K562 (cell line): ENCODE measurements at regions not wholly inside any gene's neighbourhood (a gene's known extent, or its start where the extent isn't known, plus 50 kb on each side); places are given as distances from the start of the nearest gene placed in this dataset.

Source experiments
- ATAC-seq: fragments of 200-7000 bp; cut with Tn5 transposase; 3 replicates; pipeline ENCODE4 v1.9.1; 2020; ENCODE audit warnings: moderate library complexity
- BruUV-seq: library from RNA; stranded (reverse); fragments of 400-500 nt; replicated peaks from 2 replicates; lab custom pipeline; 2021; lab: Mats Ljungman, UMichigan
- CTCF ChIA-PET: fragments of 300-600 bp; formaldehyde crosslinking; extraction: SDS; loops from one replicate; lab custom pipeline; 2021; ENCODE audit warnings: low intra/inter-chr PET ratio; lab: Yijun Ruan, JAX
- POLR2A ChIA-PET: fragments of 300-600, 350-650 bp; sonication (Branson Sonifier 250); formaldehyde crosslinking; extraction: SDS; loops from one replicate; lab custom pipeline; 2021; ENCODE audit warnings: antibody characterized with exemption, inconsistent platforms; lab: Yijun Ruan, JAX
- DNase-seq, 4 experiments: peaks; one replicate each; pipeline versions ENCODE4 v3.0.0 to v3.0.0-alpha.2; 2011 to 2018; ENCODE audit warnings: low spot score in 3 of 4, mixed read lengths in 3 of 4; ENCODE audit errors: extremely low read depth in 1 of 4
- FAIRE-seq: peaks from 2 replicates; lab custom pipeline; 2011; peaks lifted over from hg19 to GRCh38; lab: Jason Lieb, UNC
- H2AFZ ChIP-seq: 2 replicates; pipeline ENCODE4 v1.6.0; 2011; ENCODE audit warnings: low read depth, low read length, control low read depth, inconsistent platforms
- H3K27ac ChIP-seq: fragments of 200-600 bp; 3 replicates; pipeline ENCODE4 v1.8.0; 2011; ENCODE audit warnings: low read depth, mild to moderate bottlenecking, control low read depth, inconsistent platforms, low read length, moderate library complexity, mixed read lengths; ENCODE audit errors: extremely low read depth
- H3K27me3 ChIP-seq, 2 experiments: fragments of 300-600 bp in 1 of 2; 2 replicates in 1 of 2; 3 replicates in 1 of 2; pipeline versions ENCODE4 v1.6.0 to v1.8.0; 2011; ENCODE audit warnings: inconsistent platforms in 2 of 2, low read length in 2 of 2, mild to moderate bottlenecking in 1 of 2, mixed read lengths in 1 of 2, moderate library complexity in 1 of 2; ENCODE audit not compliant: control insufficient read depth in 2 of 2, insufficient read depth in 2 of 2
- H3K36me3 ChIP-seq: fragments of 300-600 bp; 3 replicates; pipeline ENCODE4 v1.8.0; 2011; ENCODE audit warnings: mild to moderate bottlenecking, low read length, inconsistent platforms; ENCODE audit not compliant: control insufficient read depth, insufficient read depth
- H3K4me1 ChIP-seq, 2 experiments: fragments of 200-600 bp in 1 of 2; replicated peaks in 1 of 2; 2 replicates in 1 of 2; 3 replicates in 1 of 2; pipeline versions ENCODE4 v1.5.1 to v1.8.0; 2011; ENCODE audit warnings: inconsistent platforms in 2 of 2, low read length in 2 of 2, mild to moderate bottlenecking in 1 of 2, mixed read lengths in 1 of 2, moderate library complexity in 1 of 2; ENCODE audit not compliant: control insufficient read depth in 2 of 2, insufficient read depth in 2 of 2
- H3K4me2 ChIP-seq: 2 replicates; pipeline ENCODE4 v1.6.1; 2011; ENCODE audit warnings: low read length, control low read depth, inconsistent platforms, mixed read lengths; ENCODE audit not compliant: insufficient read depth
- H3K4me3 ChIP-seq: fragments of 200-600 bp; sonication (generic), shearing (Covaris generic); 2 replicates; pipeline ENCODE4 v1.5.1; 2016; ENCODE audit warnings: control low read depth, inconsistent platforms
- H3K79me2 ChIP-seq: fragments of 200-600 bp; 3 replicates; pipeline ENCODE4 v1.8.0; 2011; ENCODE audit warnings: low read length, inconsistent platforms; ENCODE audit not compliant: control insufficient read depth, insufficient read depth
- H3K9ac ChIP-seq, 2 experiments: 2 replicates each; pipeline versions ENCODE4 v1.6.0 to v1.6.1; 2011; ENCODE audit warnings: low read depth in 2 of 2, low read length in 2 of 2, control low read depth in 1 of 2, inconsistent platforms in 1 of 2, mild to moderate bottlenecking in 1 of 2, mixed read lengths in 1 of 2; ENCODE audit not compliant: insufficient read depth in 1 of 2
- H3K9me1 ChIP-seq: one replicate; pipeline ENCODE4 v1.6.0; 2011; ENCODE audit warnings: inconsistent platforms, mild to moderate bottlenecking, low read length, moderate library complexity; ENCODE audit not compliant: control insufficient read depth, insufficient read depth
- H3K9me3 ChIP-seq: replicated peaks from 2 replicates; pipeline ENCODE4 v1.5.1; 2011; ENCODE audit warnings: low read depth, low read length, inconsistent platforms; ENCODE audit not compliant: control insufficient read depth, insufficient read depth
- H4K20me1 ChIP-seq: replicated peaks from 2 replicates; pipeline ENCODE4 v1.6.1; 2011; ENCODE audit warnings: low read length, inconsistent platforms, mixed read lengths; ENCODE audit not compliant: control insufficient read depth, insufficient read depth
- AFF4 ChIP-seq: sonication (generic); formaldehyde crosslinking; IDR thresholded peaks from 2 replicates; pipeline ENCODE4 v1.8.0; 2023; ENCODE audit warnings: mild to moderate bottlenecking, missing genetic modification reagents
- BACH1 ChIP-seq: fragments of 200-800 bp; sonication (Bioruptor generic); IDR thresholded peaks from 2 replicates; pipeline ENCODE4 v1.6.1; 2016; ENCODE audit warnings: missing genetic modification characterization, missing compliant biosample characterization
- GABPB2 ChIP-seq: fragments of 250-450 bp; sonication (Bioruptor Pico); conservative IDR thresholded peaks from 2 replicates; pipeline ENCODE4 v1.5.1; 2021; ENCODE audit warnings: mild to moderate bottlenecking
- HINFP ChIP-seq: fragments of 450-650 bp; conservative IDR thresholded peaks from 2 replicates; pipeline ENCODE4 v1.6.1; 2016; ENCODE audit warnings: missing genetic modification characterization, low read depth, mild to moderate bottlenecking, control low read depth, missing compliant biosample characterization
- JUNB ChIP-seq: fragments of 450-650 bp; formaldehyde crosslinking; conservative IDR thresholded peaks from 2 replicates; pipeline ENCODE4 v1.4.0; 2020; ENCODE audit warnings: mild to moderate bottlenecking
- MCM2 ChIP-seq: fragments of 450-650 bp; IDR thresholded peaks from 2 replicates; pipeline ENCODE4 v1.6.1; 2017; ENCODE audit warnings: low read depth, mild to moderate bottlenecking
- MED1 ChIP-seq: sonication (generic); formaldehyde crosslinking; IDR thresholded peaks from 2 replicates; pipeline ENCODE4 v1.8.1; 2023; ENCODE audit warnings: missing genetic modification reagents, borderline replicate concordance
- NCOA4 ChIP-seq: fragments of 450-650 bp; IDR thresholded peaks from 2 replicates; pipeline ENCODE4 v1.6.1; 2018; ENCODE audit warnings: mild to moderate bottlenecking; ENCODE audit not compliant: partially characterized antibody
- SAFB2 ChIP-seq: fragments of 200-400 bp; formaldehyde crosslinking; IDR thresholded peaks from 2 replicates; pipeline ENCODE4 v1.6.1; 2018; ENCODE audit warnings: borderline replicate concordance, low read length, low read depth, moderate library complexity; ENCODE audit not compliant: severe bottlenecking
- TCF7L2 ChIP-seq: fragments of 150-350 bp; IDR thresholded peaks from 2 replicates; pipeline ENCODE4 v1.6.1; 2016; ENCODE audit warnings: low read depth, mild to moderate bottlenecking, low read length, moderate library complexity
- THRA ChIP-seq: fragments of 450-650 bp; IDR thresholded peaks from 2 replicates; pipeline ENCODE4 v1.6.1; 2017; ENCODE audit warnings: mild to moderate bottlenecking, moderate library complexity
- ZBTB1 ChIP-seq: sonication (generic); formaldehyde crosslinking; IDR thresholded peaks from 2 replicates; pipeline ENCODE4 v1.8.1; 2023; ENCODE audit warnings: missing genetic modification reagents, low read depth, mild to moderate bottlenecking, borderline replicate concordance
- ZNF75A ChIP-seq: fragments of 450-650 bp; formaldehyde crosslinking; IDR thresholded peaks from 2 replicates; pipeline ENCODE4 v1.4.0; 2020; ENCODE audit warnings: mild to moderate bottlenecking
- WGBS: fragments of 100-300 bp; shearing (Covaris generic); methylation state at CpG from one replicate; pipeline ENCODE4 v1.1.6; 2016; ENCODE audit warnings: low coverage, mixed read lengths; ENCODE audit not compliant: insufficient coverage; ENCODE audit errors: missing lambda C conversion rate; 5-methylcytosine and 5-hydroxymethylcytosine counted together
- in situ Hi-C: fragments of 300-500 bp; cut with MboI; formaldehyde crosslinking; loops from 4 replicates; pipeline ENCODE4 v1.15.0; 2018; ENCODE audit warnings: inconsistent platforms, mixed read lengths
- intact Hi-C: fragments of 100-400 bp; cut with micrococcal nuclease; formaldehyde crosslinking; loops from 2 replicates; pipeline ENCODE4 v1.14.2; 2022

GRCh38 chr5:39500551-39501175, 75.9 kb upstream of the DAB2 start:
- CTCF ChIA-PET: no interaction called here
- Histone ChIP-seq H3K79me2 (no peaks in the 10 kb centered on the region), H3K9ac (no peak overlapping the region), H2AFZ (no peak overlapping the region), H3K4me2 (no peak overlapping the region), H3K27me3 (no peaks in the 10 kb centered on the region), H3K36me3 (no peaks in the 10 kb centered on the region), H3K4me3 (no peak overlapping the region), H3K9me3 (no peaks in the 10 kb centered on the region), H3K9me1 (no peaks in the 10 kb centered on the region), H3K27ac (no peak overlapping the region), H3K4me1 (no peaks in the 10 kb centered on the region; a peak in 2 of 5 replicates), H4K20me1 (no peaks in the 10 kb centered on the region)
- 0% methylated on average over 2 of the region's 2 CpGs for WGBS
- DNase-seq (no peak), FAIRE-seq (no peak), ATAC-seq (no peak)
- BruUV-seq: no TSS peak
- in situ Hi-C loops (no loop called here), intact Hi-C loops (no loop called here)
- POLR2A ChIA-PET: no interaction called here
- no peak for TF ChIP-seq GABPB2
- no peak for TF ChIP-seq THRA
- TF ChIP-seq BACH1 (tag): no peak
- no peak for TF ChIP-seq ZNF75A (CRISPR knock-in tag)
- TF ChIP-seq AFF4: no peak
- no peak for TF ChIP-seq MED1 (CRISPR knock-in tag)
- no peak for TF ChIP-seq SAFB2
- no peak for TF ChIP-seq MCM2
- no peak for TF ChIP-seq JUNB (CRISPR knock-in tag)
- TF ChIP-seq NCOA4: no peak
- no peak for TF ChIP-seq HINFP
- no peak for TF ChIP-seq TCF7L2
- no peak for TF ChIP-seq ZBTB1 (CRISPR knock-in tag)
